C4-2B (cell line): ENCODE measurements at regions not wholly inside any gene's neighbourhood (a gene's known extent, or its start where the extent isn't known, plus 50 kb on each side); places are given as distances from the start of the nearest gene placed in this dataset.

Experiments
- ZFX ChIP-seq: fragments of 450-650 bp; IDR thresholded peaks from 2 replicates; pipeline ENCODE4 v1.6.1; 2017
- TF ChIP-seq, protein P1 (sequence below): fragments of 450-650 bp; conservative IDR thresholded peaks from 2 replicates; pipeline ENCODE4 v1.5.1; 2017; ENCODE audit warnings: mild to moderate bottlenecking

- TF ChIP-seq, protein P1, sequence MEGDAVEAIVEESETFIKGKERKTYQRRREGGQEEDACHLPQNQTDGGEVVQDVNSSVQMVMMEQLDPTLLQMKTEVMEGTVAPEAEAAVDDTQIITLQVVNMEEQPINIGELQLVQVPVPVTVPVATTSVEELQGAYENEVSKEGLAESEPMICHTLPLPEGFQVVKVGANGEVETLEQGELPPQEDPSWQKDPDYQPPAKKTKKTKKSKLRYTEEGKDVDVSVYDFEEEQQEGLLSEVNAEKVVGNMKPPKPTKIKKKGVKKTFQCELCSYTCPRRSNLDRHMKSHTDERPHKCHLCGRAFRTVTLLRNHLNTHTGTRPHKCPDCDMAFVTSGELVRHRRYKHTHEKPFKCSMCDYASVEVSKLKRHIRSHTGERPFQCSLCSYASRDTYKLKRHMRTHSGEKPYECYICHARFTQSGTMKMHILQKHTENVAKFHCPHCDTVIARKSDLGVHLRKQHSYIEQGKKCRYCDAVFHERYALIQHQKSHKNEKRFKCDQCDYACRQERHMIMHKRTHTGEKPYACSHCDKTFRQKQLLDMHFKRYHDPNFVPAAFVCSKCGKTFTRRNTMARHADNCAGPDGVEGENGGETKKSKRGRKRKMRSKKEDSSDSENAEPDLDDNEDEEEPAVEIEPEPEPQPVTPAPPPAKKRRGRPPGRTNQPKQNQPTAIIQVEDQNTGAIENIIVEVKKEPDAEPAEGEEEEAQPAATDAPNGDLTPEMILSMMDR = no peak
- TF ChIP-seq ZFX = no peak
These were observed 504.3 kb upstream of the ID2 start for GRCh38 chr2:8177566-8177965.
